Gastroesophageal sphincter (tissue), 3 donors: ENCODE measurements at regions not wholly inside any gene's neighbourhood (a gene's known extent, or its start where the extent isn't known, plus 50 kb on each side); places are given as distances from the start of the nearest gene placed in this dataset.

Experiments
- CTCF ChIP-seq, 4 experiments: fragments of 200-600 bp in 2 of 4; fragments of 450-650 bp in 2 of 4; sonication (generic) in 1 of 4; IDR thresholded peaks; one replicate each; pipeline ENCODE4 v1.5.1; 2017 to 2019; ENCODE audit warnings: antibody characterized with exemption in 4 of 4, mild to moderate bottlenecking in 2 of 4, moderate library complexity in 2 of 4
- POLR2A ChIP-seq, 2 donors: fragments of 450-650 bp; IDR thresholded peaks; one replicate each; pipeline ENCODE4 v1.6.1; 2017; ENCODE audit warnings: antibody characterized with exemption in 2 of 2, mild to moderate bottlenecking in 2 of 2, moderate library complexity in 1 of 2

- TF ChIP-seq CTCF (IDR thresholded peaks at IDR 0.05) (no peak), POLR2A (IDR thresholded peaks at IDR 0.05) (no peak)
Observed at GRCh38 chr6:4009486-4009885, 69.5 kb downstream of the FAM217A start.
